DND-41 (cell line): ENCODE measurements at regions not wholly inside any gene's neighbourhood (a gene's known extent, or its start where the extent isn't known, plus 50 kb on each side); places are given as distances from the start of the nearest gene placed in this dataset.

Experiments used
- ATAC-seq: fragments of 200-7000 bp; cut with Tn5 transposase; 3 replicates; pipeline ENCODE4 v1.9.1; 2021; ENCODE audit warnings: low read depth; ENCODE audit not compliant: insufficient read depth
- DNase-seq: peaks from one replicate; pipeline ENCODE4 v3.0.0-alpha.2; 2020
- H2AFZ ChIP-seq: 2 replicates; pipeline ENCODE4 v1.6.0; 2012; ENCODE audit warnings: low read depth, low read length
- H3K27ac ChIP-seq: 2 replicates; pipeline ENCODE4 v1.5.1; 2012; ENCODE audit warnings: low read length, inconsistent platforms
- H3K27me3 ChIP-seq: fragments of 200-600 bp; sonication (generic); 2 replicates; pipeline ENCODE4 v1.6.0; 2012; ENCODE audit warnings: low read length, mild to moderate bottlenecking, inconsistent platforms; ENCODE audit not compliant: insufficient read depth, poor library complexity
- H3K36me3 ChIP-seq: 2 replicates; pipeline ENCODE4 v1.5.1; 2012; ENCODE audit warnings: low read length, inconsistent platforms; ENCODE audit not compliant: insufficient read depth
- H3K4me1 ChIP-seq: 2 replicates; pipeline ENCODE4 v1.5.1; 2012; ENCODE audit warnings: mild to moderate bottlenecking, low read length; ENCODE audit not compliant: insufficient read depth
- H3K4me2 ChIP-seq: 2 replicates; pipeline ENCODE4 v1.6.0; 2012; ENCODE audit warnings: mild to moderate bottlenecking, moderate library complexity, low read length, inconsistent platforms; ENCODE audit not compliant: insufficient read depth
- H3K4me3 ChIP-seq, 2 experiments: fragments of 200-600 bp in 1 of 2; shearing (Covaris generic) in 1 of 2; 2 replicates each; pipeline ENCODE4 v1.5.1; 2012 to 2016; ENCODE audit warnings: inconsistent platforms in 2 of 2, low read length in 2 of 2, mild to moderate bottlenecking in 2 of 2, low read depth in 1 of 2, moderate library complexity in 1 of 2
- H3K79me2 ChIP-seq: 2 replicates; pipeline ENCODE4 v1.6.0; 2012; ENCODE audit warnings: low read length, inconsistent platforms; ENCODE audit not compliant: insufficient read depth
- H3K9ac ChIP-seq: 2 replicates; pipeline ENCODE4 v1.6.0; 2012; ENCODE audit warnings: low read depth, mild to moderate bottlenecking, inconsistent platforms, low read length, moderate library complexity
- H3K9me3 ChIP-seq: 2 replicates; pipeline ENCODE4 v1.5.1; 2012; ENCODE audit warnings: low read length, moderate library complexity, mild to moderate bottlenecking, inconsistent platforms; ENCODE audit not compliant: insufficient read depth, severe bottlenecking
- H4K20me1 ChIP-seq: 2 replicates; pipeline ENCODE4 v1.6.0; 2012; ENCODE audit warnings: low read length; ENCODE audit not compliant: insufficient read depth
- CTCF ChIP-seq: IDR thresholded peaks from 2 replicates; pipeline ENCODE4 v1.5.1; 2012; ENCODE audit warnings: borderline replicate concordance, low read length, moderate library complexity, mild to moderate bottlenecking; ENCODE audit not compliant: poor library complexity, severe bottlenecking; ENCODE audit errors: extremely low read depth
- EZH2 ChIP-seq: IDR thresholded peaks from 3 replicates; pipeline ENCODE4 v1.6.1; 2012; ENCODE audit warnings: borderline replicate concordance, low read depth, mild to moderate bottlenecking, moderate library complexity, low read length, inconsistent platforms; ENCODE audit not compliant: severe bottlenecking

GRCh38 chr6:139778688-139779087 lies 404.2 kb upstream of the CITED2 start:
- no peaks in the 10 kb centered on the region for H4K20me1 ChIP-seq
- H3K27ac ChIP-seq = no peak overlapping the region
- no peaks in the 10 kb centered on the region for H3K4me1 ChIP-seq
- H3K36me3 ChIP-seq = no peaks in the 10 kb centered on the region
- TF ChIP-seq EZH2 (no peak), CTCF (no peak)
- no peaks in the 10 kb centered on the region for H3K27me3 ChIP-seq
- no peak for ATAC-seq
- no peak for DNase-seq
- no peak overlapping the region for H2AFZ ChIP-seq
- no peak overlapping the region for H3K4me3 ChIP-seq
- no peak overlapping the region for H3K9ac ChIP-seq
- H3K9me3 ChIP-seq = no peaks in the 10 kb centered on the region
- H3K79me2 ChIP-seq = no peaks in the 10 kb centered on the region
- no peak overlapping the region for H3K4me2 ChIP-seq

- DNase-seq (no peak), ATAC-seq (no peak)
- Histone ChIP-seq H3K27ac (no peak overlapping the region), H4K20me1 (no peaks in the 10 kb centered on the region), H3K4me2 (no peak overlapping the region), H3K9me3 (no peaks in the 10 kb centered on the region), H3K4me1 (no peaks in the 10 kb centered on the region), H3K79me2 (no peaks in the 10 kb centered on the region), H2AFZ (no peak overlapping the region), H3K9ac (no peak overlapping the region), H3K4me3 (no peak overlapping the region), H3K36me3 (no peaks in the 10 kb centered on the region), H3K27me3 (no peaks in the 10 kb centered on the region)
- no peak for TF ChIP-seq EZH2
- no peak for TF ChIP-seq CTCF
These were observed 403.7 kb upstream of the CITED2 start for GRCh38 chr6:139778106-139778505.

- no peak for DNase-seq
- no peak overlapping the region for H3K4me2 ChIP-seq
- H3K79me2 ChIP-seq = no peaks in the 10 kb centered on the region
- no peaks in the 10 kb centered on the region for H3K4me1 ChIP-seq
- H3K9me3 ChIP-seq = no peaks in the 10 kb centered on the region
- no peaks in the 10 kb centered on the region for H3K27me3 ChIP-seq
- H3K4me3 ChIP-seq = no peak overlapping the region
- H3K9ac ChIP-seq = no peak overlapping the region
- TF ChIP-seq CTCF = no peak
- TF ChIP-seq EZH2 = no peak
- no peak overlapping the region for H2AFZ ChIP-seq
- no peak for ATAC-seq
- no peaks in the 10 kb centered on the region for H4K20me1 ChIP-seq
- H3K27ac ChIP-seq = no peak overlapping the region
- H3K36me3 ChIP-seq = no peaks in the 10 kb centered on the region
These were observed 402.9 kb upstream of the CITED2 start for GRCh38 chr6:139777202-139777970.
